ENCODE measurements at regions not wholly inside any gene's neighbourhood (a gene's known extent, or its start where the extent isn't known, plus 50 kb on each side); places are given as distances from the start of the nearest gene placed in this dataset.
"Not testable (repeated sequence)": the region's sequence is repeated elsewhere in the genome, so short reads cannot be mapped to it uniquely, and the experiment has no call there.

DNA sequence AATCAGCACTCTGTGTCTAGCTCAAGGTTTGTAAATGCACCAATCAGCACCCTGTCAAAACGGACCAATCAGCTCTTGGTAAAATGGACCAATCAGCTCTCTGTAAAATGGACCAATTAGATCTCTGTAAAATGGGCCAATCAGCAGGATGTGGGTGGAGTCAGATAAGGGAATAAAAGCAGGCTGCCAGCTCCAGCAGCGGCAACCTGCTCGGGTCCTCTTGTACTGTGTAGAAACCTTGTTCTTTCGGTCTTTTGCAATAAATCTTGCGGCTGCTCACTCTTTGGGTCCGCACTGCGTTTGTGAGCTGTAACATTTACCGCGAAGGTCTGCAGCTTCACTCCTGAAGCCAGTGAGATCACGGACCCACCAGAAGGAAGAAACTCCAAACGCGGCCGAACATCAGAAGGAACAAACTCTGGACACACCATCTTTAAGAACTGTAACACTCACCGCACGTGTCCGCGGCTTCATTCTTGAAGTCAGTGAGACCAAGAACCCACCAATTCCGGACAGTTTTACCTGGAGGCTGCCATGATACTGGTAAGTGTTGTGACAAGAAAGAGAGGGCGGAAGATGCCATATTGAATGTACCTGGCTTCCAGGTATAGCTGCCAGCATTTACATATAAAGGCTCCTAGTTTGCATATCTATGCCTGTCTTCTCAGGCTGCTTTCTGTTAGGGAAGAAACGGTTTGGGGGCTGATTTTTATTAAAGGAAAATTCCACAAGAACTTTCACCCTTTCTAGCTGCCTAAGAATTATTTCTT lies 758.5 kb upstream of the CTNND2 start:
- DNase-seq (ENCODE audit: low spot score in 2 of 2) = no peak
- Histone ChIP-seq H3K36me3 (no peaks in the 10 kb centered on the region), H3K9me3 (peaks cover 12% of the 10 kb centered on the region), H3K4me3 (no peak overlapping the region), H3K27ac (no peak overlapping the region), H3K27me3 (no peaks in the 10 kb centered on the region), H3K4me1 (no peaks in the 10 kb centered on the region)
- TF ChIP-seq POLR2A (IDR thresholded peaks at IDR 0.05) (no peak), CTCF (IDR thresholded peaks at IDR 0.05) (no peak), EP300 (IDR thresholded peaks at IDR 0.05) (no peak), POLR2AphosphoS5 (IDR thresholded peaks at IDR 0.05) (no peak)
- WGBS = 81% methylated on average over 20 of the region's 20 CpGs

- TF ChIP-seq POLR2A (IDR thresholded peaks at IDR 0.05) (no peak), EP300 (IDR thresholded peaks at IDR 0.05) (no peak), CTCF (IDR thresholded peaks at IDR 0.05) (no peak), POLR2AphosphoS5 (IDR thresholded peaks at IDR 0.05) (no peak)
- WGBS = 92% methylated on average over 21 of the region's 33 CpGs
Observed at GRCh38 chr5:12661617-12662370, 757.5 kb upstream of the CTNND2 start.

DNA sequence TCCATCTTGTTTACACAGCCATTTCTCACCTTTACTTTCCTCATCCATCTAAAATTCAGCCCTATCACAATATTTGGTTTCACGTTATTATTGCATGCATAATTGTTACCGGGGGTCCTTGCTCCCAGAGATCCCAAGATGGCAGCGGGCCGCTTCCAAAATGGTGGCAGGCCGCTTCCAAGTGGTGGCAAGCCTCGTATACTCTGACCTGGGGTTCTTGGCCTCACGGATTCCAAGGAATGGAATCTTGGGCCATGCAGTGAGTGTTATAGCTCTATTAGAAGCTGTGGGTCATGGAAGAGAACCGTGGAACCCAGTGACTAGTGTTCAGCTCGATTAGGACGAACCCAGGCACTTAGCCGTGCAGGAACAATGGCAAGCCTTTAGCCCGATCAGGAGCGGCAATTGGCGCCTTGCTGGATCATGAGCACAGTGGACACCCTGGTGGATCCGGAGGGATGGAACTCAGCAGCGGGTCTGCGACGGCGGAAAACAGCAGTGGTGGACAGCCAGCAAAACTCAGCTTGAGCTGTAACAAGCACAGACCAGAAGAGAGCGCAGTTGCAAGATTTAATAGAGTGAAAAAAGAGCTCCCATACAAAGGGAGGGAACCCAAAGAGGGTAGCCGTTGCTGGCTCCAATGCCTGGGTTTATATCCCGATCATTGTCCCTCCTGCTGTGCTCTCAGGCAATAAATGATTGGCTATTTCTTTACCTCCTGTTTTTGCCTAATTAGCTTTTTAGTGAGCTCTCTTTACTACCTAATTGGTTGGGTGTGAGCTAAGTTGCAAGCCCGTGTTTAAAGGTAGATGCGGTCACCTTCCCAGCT lies 756.2 kb upstream of the CTNND2 start:
- H3K4me3 ChIP-seq; H3K36me3 ChIP-seq; H3K27ac ChIP-seq; H3K4me1 ChIP-seq; DNase-seq (ENCODE audit: low spot score in 2 of 2); H3K27me3 ChIP-seq: not testable (repeated sequence)
- peaks cover 13% of the 10 kb centered on the region for H3K9me3 ChIP-seq
- WGBS = 87% methylated on average over 24 of the region's 24 CpGs

More at GRCh38 chr5:12661617-12662370, 757.5 kb upstream of the CTNND2 start:
- Histone ChIP-seq H3K9me3 (peaks cover 13% of the 10 kb centered on the region), H3K4me1 (no peaks in the 10 kb centered on the region), H3K27me3 (no peaks in the 10 kb centered on the region), H3K36me3 (no peaks in the 10 kb centered on the region), H3K4me3 (no peak overlapping the region), H3K27ac (no peak overlapping the region)
- DNase-seq (ENCODE audit: low spot score in 2 of 2) = no peak

DNA sequence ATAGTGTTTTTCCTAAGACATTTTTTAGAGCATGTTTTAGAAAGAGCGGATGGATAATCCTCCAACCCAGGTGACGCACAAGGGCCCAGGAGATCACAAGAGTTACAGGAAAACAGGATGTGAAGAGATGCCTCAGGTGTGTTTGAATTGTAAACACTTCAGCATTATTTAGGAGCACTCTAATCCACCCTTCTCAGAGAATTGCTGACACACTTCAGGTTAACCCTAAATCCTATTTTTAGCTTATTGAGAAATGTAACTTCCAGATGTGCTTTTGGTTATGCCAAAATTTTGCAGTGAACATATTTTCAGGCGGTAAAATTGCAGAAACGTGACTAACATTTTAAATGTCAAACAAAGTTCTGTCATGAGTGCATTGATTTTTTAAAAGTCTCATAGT lies 755.4 kb upstream of the CTNND2 start:
- Histone ChIP-seq H3K4me3 (no peak overlapping the region), H3K4me1 (no peaks in the 10 kb centered on the region), H3K36me3 (no peaks in the 10 kb centered on the region), H3K27me3 (no peaks in the 10 kb centered on the region), H3K27ac (no peak overlapping the region), H3K9me3 (peaks cover 13% of the 10 kb centered on the region)
- TF ChIP-seq POLR2AphosphoS5 (IDR thresholded peaks at IDR 0.05) (no peak), CTCF (IDR thresholded peaks at IDR 0.05) (no peak), EP300 (IDR thresholded peaks at IDR 0.05) (no peak), POLR2A (IDR thresholded peaks at IDR 0.05) (no peak)
- WGBS = 58% methylated on average over 4 of the region's 4 CpGs
- DNase-seq (ENCODE audit: low spot score in 2 of 2) = no peak

DNA sequence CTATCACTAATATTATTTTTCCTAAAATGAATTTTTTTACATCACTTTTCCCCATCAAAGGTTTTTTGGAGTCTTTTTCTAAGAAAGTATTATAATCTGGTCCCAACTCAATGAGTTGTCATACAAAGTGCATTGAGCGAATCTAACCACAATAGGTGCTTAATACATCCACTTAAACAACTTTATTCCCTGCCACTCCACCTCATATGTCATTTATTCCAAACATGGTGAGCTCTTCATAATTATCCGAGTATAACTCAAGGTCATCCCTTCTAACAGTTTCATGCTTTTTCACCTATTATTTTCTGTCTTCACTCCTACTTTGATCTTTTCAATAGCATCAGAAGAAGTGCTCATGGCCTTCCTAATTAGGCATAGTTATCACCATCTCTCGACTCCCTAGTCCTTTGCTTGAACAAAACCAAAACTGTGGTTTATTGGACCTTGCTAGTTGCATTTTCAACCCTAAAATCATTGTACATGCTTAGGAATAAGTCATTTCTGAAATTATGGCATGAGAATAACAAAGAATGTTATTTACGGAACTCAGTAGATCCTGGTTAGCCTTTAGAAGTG lies 754.7 kb upstream of the CTNND2 start:
- TF ChIP-seq CTCF (IDR thresholded peaks at IDR 0.05) (no peak), POLR2A (IDR thresholded peaks at IDR 0.05) (no peak), POLR2AphosphoS5 (IDR thresholded peaks at IDR 0.05) (no peak), EP300 (IDR thresholded peaks at IDR 0.05) (no peak)
- Histone ChIP-seq H3K27me3 (no peaks in the 10 kb centered on the region), H3K4me3 (no peak overlapping the region), H3K36me3 (no peaks in the 10 kb centered on the region), H3K4me1 (no peaks in the 10 kb centered on the region), H3K9me3 (peaks cover 13% of the 10 kb centered on the region), H3K27ac (no peak overlapping the region)
- no peak for DNase-seq (ENCODE audit: low spot score in 2 of 2)
- WGBS = 80% methylated on average over 4 of the region's 4 CpGs

GRCh38 chr5:12657914-12658474 lies 753.7 kb upstream of the CTNND2 start:
- 80% methylated on average over 4 of the region's 4 CpGs for WGBS
- DNase-seq (ENCODE audit: low spot score in 2 of 2); H3K36me3 ChIP-seq: not testable (repeated sequence)

More at GRCh38 chr5:12657914-12658474, 753.7 kb upstream of the CTNND2 start:
- H3K9me3 ChIP-seq = peaks cover 13% of the 10 kb centered on the region
- H3K27ac ChIP-seq, H3K4me1 ChIP-seq, H3K4me3 ChIP-seq, H3K27me3 ChIP-seq: not testable (repeated sequence)
